ENCODE measurements at regions not wholly inside any gene's neighbourhood (a gene's known extent, or its start where the extent isn't known, plus 50 kb on each side); places are given as distances from the start of the nearest gene placed in this dataset.
"Not testable (repeated sequence)": the region's sequence is repeated elsewhere in the genome, so short reads cannot be mapped to it uniquely, and the experiment has no call there.

DNA sequence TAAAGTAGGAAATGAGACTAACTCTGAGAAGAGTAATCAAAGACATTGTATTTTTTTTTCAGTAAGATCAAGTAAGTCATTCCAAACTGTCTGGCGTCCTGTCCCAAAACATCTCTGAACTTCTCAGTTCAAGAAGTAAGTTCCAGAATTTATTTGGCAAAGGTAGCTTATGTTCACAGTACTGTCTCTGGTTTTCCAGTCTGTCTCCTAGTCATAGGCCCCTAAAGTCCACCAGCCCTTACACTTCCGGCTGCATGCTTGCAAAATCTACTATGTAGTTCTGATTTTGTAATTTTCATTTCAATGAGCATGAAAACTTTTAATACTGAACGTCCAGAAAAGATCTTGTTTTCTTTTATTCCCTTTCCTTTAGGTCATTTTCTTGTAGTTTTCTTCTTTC, 61.4 kb upstream of the S1PR1 start:
- DNase-seq (ENCODE audit: low spot score), result no peak
- Histone ChIP-seq H3K27ac (no peak overlapping the region), H3K4me3 (no peak overlapping the region)
- TF ChIP-seq, protein P1, sequence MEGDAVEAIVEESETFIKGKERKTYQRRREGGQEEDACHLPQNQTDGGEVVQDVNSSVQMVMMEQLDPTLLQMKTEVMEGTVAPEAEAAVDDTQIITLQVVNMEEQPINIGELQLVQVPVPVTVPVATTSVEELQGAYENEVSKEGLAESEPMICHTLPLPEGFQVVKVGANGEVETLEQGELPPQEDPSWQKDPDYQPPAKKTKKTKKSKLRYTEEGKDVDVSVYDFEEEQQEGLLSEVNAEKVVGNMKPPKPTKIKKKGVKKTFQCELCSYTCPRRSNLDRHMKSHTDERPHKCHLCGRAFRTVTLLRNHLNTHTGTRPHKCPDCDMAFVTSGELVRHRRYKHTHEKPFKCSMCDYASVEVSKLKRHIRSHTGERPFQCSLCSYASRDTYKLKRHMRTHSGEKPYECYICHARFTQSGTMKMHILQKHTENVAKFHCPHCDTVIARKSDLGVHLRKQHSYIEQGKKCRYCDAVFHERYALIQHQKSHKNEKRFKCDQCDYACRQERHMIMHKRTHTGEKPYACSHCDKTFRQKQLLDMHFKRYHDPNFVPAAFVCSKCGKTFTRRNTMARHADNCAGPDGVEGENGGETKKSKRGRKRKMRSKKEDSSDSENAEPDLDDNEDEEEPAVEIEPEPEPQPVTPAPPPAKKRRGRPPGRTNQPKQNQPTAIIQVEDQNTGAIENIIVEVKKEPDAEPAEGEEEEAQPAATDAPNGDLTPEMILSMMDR (IDR thresholded peaks at IDR 0.05), result no peak

DNA sequence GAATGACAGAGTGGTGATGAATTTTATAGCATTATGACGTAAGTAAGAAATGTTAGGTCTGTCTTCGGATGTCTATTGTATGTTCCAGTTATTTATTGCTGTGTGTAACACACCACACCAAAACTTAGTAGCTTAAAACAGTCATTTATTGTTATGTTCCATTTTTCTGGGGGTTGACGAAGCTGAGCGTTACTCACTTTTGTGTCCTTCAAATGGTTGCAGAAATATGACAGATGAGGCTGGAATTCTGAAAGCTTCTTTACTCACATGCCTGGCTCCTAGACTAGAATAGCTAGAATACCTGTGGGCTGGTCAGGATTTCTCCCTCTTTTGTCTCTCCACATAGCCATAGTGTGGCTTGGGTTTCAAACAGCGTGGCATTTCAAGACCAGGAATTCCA, 62.1 kb upstream of the S1PR1 start:
- no peak overlapping the region for H3K27ac ChIP-seq
- no peak overlapping the region for H3K4me3 ChIP-seq
- TF ChIP-seq, protein P1 (IDR thresholded peaks at IDR 0.05), result no peak
- DNase-seq (ENCODE audit: low spot score), result no peak

DNA sequence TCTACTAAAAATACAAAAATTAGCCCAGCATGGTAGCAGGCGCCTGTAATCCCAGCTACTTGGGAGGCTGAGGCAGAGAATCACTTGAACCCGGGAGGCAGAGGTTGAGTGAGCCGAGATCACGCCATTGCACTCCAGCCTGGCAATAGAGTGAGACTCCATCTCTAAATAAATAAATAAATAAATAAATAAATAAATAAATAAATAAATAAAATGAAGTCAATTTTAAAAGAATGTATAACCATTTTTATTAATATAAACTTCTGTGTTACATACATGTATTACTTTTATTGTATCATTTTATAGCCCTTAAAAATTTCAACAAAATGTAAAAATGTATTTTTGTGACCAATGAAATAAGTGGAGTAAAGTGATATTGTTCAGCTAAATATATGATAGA, 62.5 kb upstream of the S1PR1 start:
- not testable (repeated sequence) for H3K27ac ChIP-seq; H3K4me3 ChIP-seq; DNase-seq (ENCODE audit: low spot score)

DNA sequence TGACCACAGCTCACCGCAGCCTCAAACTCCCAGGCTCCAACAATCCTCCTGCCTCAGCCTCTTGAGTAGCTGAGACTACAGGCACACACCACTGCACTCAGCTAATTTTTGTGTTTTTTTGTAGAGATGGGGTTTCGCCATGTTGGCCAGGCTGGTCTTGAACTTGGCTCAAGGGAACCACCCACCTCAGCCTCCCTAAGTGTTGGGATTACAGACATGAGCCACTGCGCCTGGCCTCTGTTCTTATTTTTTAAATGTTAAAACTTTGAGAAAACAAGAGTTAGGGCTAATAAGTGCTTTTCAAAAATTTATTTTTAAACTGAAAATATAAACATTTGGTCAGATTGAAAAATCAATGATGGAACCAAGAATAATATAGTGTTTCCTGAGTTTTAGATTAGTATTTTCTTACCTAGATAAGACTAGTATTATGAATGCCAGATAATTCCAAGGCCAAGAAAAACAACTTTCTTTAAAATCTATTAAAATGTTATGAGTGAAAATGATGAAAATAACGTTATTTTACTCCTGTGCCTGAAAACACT, 66.2 kb upstream of the S1PR1 start:
- no peak for DNase-seq (ENCODE audit: low spot score)
- Histone ChIP-seq H3K27ac (no peak overlapping the region), H3K4me3 (no peak overlapping the region)
- TF ChIP-seq, protein P1 (IDR thresholded peaks at IDR 0.05), result no peak

DNA sequence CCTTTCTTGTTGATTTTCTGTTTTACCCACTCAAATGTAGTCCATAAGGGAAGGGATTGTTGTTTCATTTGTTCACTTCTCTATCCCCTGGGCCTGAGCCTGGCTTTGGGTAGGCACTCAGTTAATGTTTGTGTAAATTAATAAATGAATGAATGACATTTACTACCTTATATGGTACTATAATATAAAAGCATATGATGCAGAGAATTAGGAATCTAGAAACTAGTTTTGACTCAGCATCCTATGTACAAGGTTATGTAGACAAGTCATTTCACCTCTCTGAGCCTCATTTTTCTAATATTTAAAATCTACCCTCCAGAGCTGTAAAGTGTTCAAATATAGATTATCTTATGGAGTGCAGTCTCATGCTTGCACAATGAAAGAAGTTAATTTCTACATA, 68.9 kb upstream of the S1PR1 start:
- Histone ChIP-seq H3K4me3 (no peak overlapping the region), H3K27ac (no peak overlapping the region)
- no peak for DNase-seq (ENCODE audit: low spot score)
- TF ChIP-seq, protein P1 (IDR thresholded peaks at IDR 0.05), result no peak

DNA sequence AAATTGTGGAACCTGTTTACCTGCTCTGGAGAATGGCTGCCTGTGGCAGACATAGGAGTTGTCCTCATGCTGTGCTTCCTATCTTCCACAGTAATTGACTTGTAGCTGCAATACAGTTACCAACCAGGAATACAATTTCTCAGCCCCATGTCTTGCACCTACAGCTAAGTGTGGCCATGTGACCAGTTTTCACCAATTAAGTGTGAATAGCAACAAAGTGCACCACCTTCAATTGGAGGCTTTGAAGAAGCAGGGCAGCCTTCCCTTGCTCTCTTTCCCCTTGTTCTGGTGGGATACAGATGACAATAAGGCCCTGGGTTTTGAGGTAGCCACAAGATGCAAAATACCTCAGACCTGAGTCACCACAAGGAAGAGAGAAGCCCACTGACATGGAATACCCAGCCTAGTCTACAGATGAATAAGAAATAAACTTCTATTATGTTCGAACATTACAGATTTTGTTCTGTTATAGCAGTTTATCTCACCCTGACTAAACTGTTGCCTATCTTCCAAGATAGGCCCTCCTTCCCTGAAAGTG, 70.2 kb upstream of the S1PR1 start:
- TF ChIP-seq, protein P1 (IDR thresholded peaks at IDR 0.05), result no peak
- no peak overlapping the region for H3K27ac ChIP-seq

DNA sequence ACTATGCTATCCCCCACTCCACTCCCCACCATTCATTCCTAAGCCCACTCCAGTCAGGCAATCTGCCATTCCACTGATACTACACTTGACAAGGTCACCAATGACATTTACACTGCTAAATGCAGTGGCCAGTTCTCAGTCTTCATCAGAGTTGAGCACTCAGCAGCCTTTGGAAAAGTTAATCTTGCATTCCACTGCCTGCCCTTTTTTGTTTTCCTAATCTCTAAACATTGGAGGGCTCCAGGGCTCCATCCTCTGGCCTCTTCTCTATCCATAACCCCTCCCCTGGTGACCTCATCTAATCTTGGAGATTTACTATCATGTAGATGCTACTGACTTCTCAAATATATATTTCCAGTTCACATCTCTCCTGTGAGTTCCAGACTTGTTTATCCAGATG, 70.9 kb upstream of the S1PR1 start:
- H3K4me3 ChIP-seq, result no peak overlapping the region
- TF ChIP-seq, protein P1 (IDR thresholded peaks at IDR 0.05), result no peak
- DNase-seq (ENCODE audit: low spot score), result no peak
- no peak overlapping the region for H3K27ac ChIP-seq

More for the DNA sequence above, 70.2 kb upstream of the S1PR1 start:
- no peak for DNase-seq (ENCODE audit: low spot score)
- H3K4me3 ChIP-seq, result no peak overlapping the region
